Neural progenitor cell (in vitro differentiated cells): ENCODE measurements at regions not wholly inside any gene's neighbourhood (a gene's known extent, or its start where the extent isn't known, plus 50 kb on each side); places are given as distances from the start of the nearest gene placed in this dataset.

ENCODE experiments used
- DNase-seq: peaks from one replicate; pipeline ENCODE4 v3.0.0-alpha.2; 2016; ENCODE audit warnings: low spot score
- H2AFZ ChIP-seq: fragments of 200-600 bp; sonication (generic); replicated peaks from 2 replicates; pipeline ENCODE4 v1.6.1; 2016; ENCODE audit warnings: antibody characterized with exemption
- H3F3A ChIP-seq: fragments of 200-600 bp; sonication (generic); 2 replicates; pipeline ENCODE4 v1.6.1; 2016; ENCODE audit warnings: antibody characterized with exemption, low read depth
- H3K27ac ChIP-seq: fragments of 200-600 bp; sonication (generic); 2 replicates; pipeline ENCODE4 v1.5.1; 2016; ENCODE audit warnings: mild to moderate bottlenecking
- H3K27me3 ChIP-seq: fragments of 200-600 bp; sonication (generic); 2 replicates; pipeline ENCODE4 v1.6.1; 2016; ENCODE audit warnings: mild to moderate bottlenecking, moderate library complexity
- H3K36me3 ChIP-seq: fragments of 200-600 bp; sonication (generic); 2 replicates; pipeline ENCODE4 v1.5.1; 2016
- H3K4me1 ChIP-seq: fragments of 200-600 bp; sonication (generic); 2 replicates; pipeline ENCODE4 v1.6.1; 2016; ENCODE audit warnings: mixed run types
- H3K4me2 ChIP-seq: fragments of 200-600 bp; sonication (generic); 2 replicates; pipeline ENCODE4 v1.6.1; 2016
- H3K4me3 ChIP-seq: fragments of 200-600 bp; sonication (generic); 2 replicates; pipeline ENCODE4 v1.5.1; 2016
- H3K79me2 ChIP-seq: fragments of 200-600 bp; sonication (generic); 2 replicates; pipeline ENCODE4 v1.6.1; 2016; ENCODE audit warnings: low read depth
- H3K9ac ChIP-seq: fragments of 200-600 bp; sonication (generic); 2 replicates; pipeline ENCODE4 v1.6.1; 2016
- H3K9me3 ChIP-seq: fragments of 200-600 bp; sonication (generic); 2 replicates; pipeline ENCODE4 v1.5.1; 2016; ENCODE audit warnings: low read depth
- H4K20me1 ChIP-seq: fragments of 200-600 bp; sonication (generic); 2 replicates; pipeline ENCODE4 v1.6.1; 2016; ENCODE audit warnings: low read depth
- H3K27ac Mint-ChIP-seq: 3 replicates; pipeline ENCODE4 v1.8.0; 2021; ENCODE audit warnings: mixed read lengths
- H3K27me3 Mint-ChIP-seq: 2 replicates; pipeline ENCODE4 v1.8.0; 2022; ENCODE audit warnings: low read depth, mild to moderate bottlenecking, inconsistent platforms, moderate library complexity, mixed read lengths; ENCODE audit not compliant: insufficient read depth
- H3K36me3 Mint-ChIP-seq: 3 replicates; pipeline ENCODE4 v1.8.0; 2021; ENCODE audit warnings: mixed read lengths
- H3K4me1 Mint-ChIP-seq: 3 replicates; pipeline ENCODE4 v1.8.0; 2021; ENCODE audit warnings: mixed read lengths
- H3K4me3 Mint-ChIP-seq: 3 replicates; pipeline ENCODE4 v1.8.0; 2021; ENCODE audit warnings: mild to moderate bottlenecking, moderate library complexity, mixed read lengths
- H3K9me3 Mint-ChIP-seq: 3 replicates; pipeline ENCODE4 v1.8.0; 2020; ENCODE audit warnings: mixed read lengths
- CTCF ChIP-seq: fragments of 200-600 bp; sonication (generic); IDR thresholded peaks from 2 replicates; pipeline ENCODE4 v1.5.1; 2017; ENCODE audit warnings: antibody characterized with exemption, mild to moderate bottlenecking
- EZH2 ChIP-seq: fragments of 200-600 bp; sonication (generic); IDR thresholded peaks from 2 replicates; pipeline ENCODE4 v1.6.1; 2017; ENCODE audit warnings: antibody characterized with exemption, mild to moderate bottlenecking, moderate library complexity
- EZH2phosphoT487 ChIP-seq: fragments of 200-600 bp; sonication (generic); IDR thresholded peaks from 2 replicates; pipeline ENCODE4 v1.6.1; 2017; ENCODE audit warnings: antibody characterized with exemption

- no peaks in the 10 kb centered on the region for H3K9me3 Mint-ChIP-seq
- Histone ChIP-seq H3K36me3 (no peaks in the 10 kb centered on the region), H3K4me3 (no peak overlapping the region), H3K79me2 (no peaks in the 10 kb centered on the region), H3K9me3 (no peaks in the 10 kb centered on the region), H3K27me3 (no peaks in the 10 kb centered on the region), H3K4me2 (no peak overlapping the region), H3K27ac (no peak overlapping the region), H3F3A (no peaks in the 10 kb centered on the region), H3K4me1 (no peaks in the 10 kb centered on the region), H2AFZ (no peak overlapping the region), H4K20me1 (no peaks in the 10 kb centered on the region), H3K9ac (no peak overlapping the region)
- H3K27ac Mint-ChIP-seq = no peak overlapping the region
- TF ChIP-seq EZH2 (no peak), EZH2phosphoT487 (no peak), CTCF (no peak)
- no peak overlapping the region for H3K4me3 Mint-ChIP-seq
- no peaks in the 10 kb centered on the region for H3K36me3 Mint-ChIP-seq
- no peak for DNase-seq
- H3K27me3 Mint-ChIP-seq = peaks cover 2% of the 10 kb centered on the region
- H3K4me1 Mint-ChIP-seq = no peaks in the 10 kb centered on the region
Measured at GRCh38 chr13:65653613-65654012, 1576.5 kb downstream of the PCDH9 start.

- Histone ChIP-seq H3K27me3 (no peaks in the 10 kb centered on the region), H3K36me3 (no peaks in the 10 kb centered on the region), H3K27ac (no peak overlapping the region), H3K9me3 (no peaks in the 10 kb centered on the region), H3F3A (no peaks in the 10 kb centered on the region), H4K20me1 (no peaks in the 10 kb centered on the region), H2AFZ (no peak overlapping the region), H3K4me1 (no peaks in the 10 kb centered on the region), H3K79me2 (no peaks in the 10 kb centered on the region), H3K4me2 (no peak overlapping the region), H3K9ac (no peak overlapping the region), H3K4me3 (no peak overlapping the region)
- Mint-ChIP-seq H3K27ac (no peak overlapping the region), H3K27me3 (peaks cover 2% of the 10 kb centered on the region), H3K4me3 (no peak overlapping the region), H3K4me1 (no peaks in the 10 kb centered on the region), H3K9me3 (no peaks in the 10 kb centered on the region), H3K36me3 (no peaks in the 10 kb centered on the region)
- TF ChIP-seq EZH2 (no peak), CTCF (no peak), EZH2phosphoT487 (no peak)
- no peak for DNase-seq
Measured at GRCh38 chr13:65650321-65650720, 1579.8 kb downstream of the PCDH9 start.

GRCh38 chr13:65642996-65643395 lies 1587.1 kb downstream of the PCDH9 start:
- no peak overlapping the region for H3K9ac ChIP-seq
- H3K4me3 Mint-ChIP-seq = no peak overlapping the region
- H3K4me1 Mint-ChIP-seq = no peaks in the 10 kb centered on the region
- no peaks in the 10 kb centered on the region for H4K20me1 ChIP-seq
- no peaks in the 10 kb centered on the region for H3K9me3 Mint-ChIP-seq
- no peak for DNase-seq
- H3K27ac Mint-ChIP-seq = no peak overlapping the region
- no peaks in the 10 kb centered on the region for H3K36me3 ChIP-seq
- H3K36me3 Mint-ChIP-seq = no peaks in the 10 kb centered on the region
- no peak overlapping the region for H3K27ac ChIP-seq
- H3K4me3 ChIP-seq = no peak overlapping the region
- H3K27me3 ChIP-seq = no peaks in the 10 kb centered on the region
- TF ChIP-seq EZH2 = no peak
- TF ChIP-seq EZH2phosphoT487 = no peak
- no peak for TF ChIP-seq CTCF
- H2AFZ ChIP-seq = peak overlapping the region; percentile 77
- H3K79me2 ChIP-seq = no peaks in the 10 kb centered on the region
- no peaks in the 10 kb centered on the region for H3K4me1 ChIP-seq
- H3K4me2 ChIP-seq = no peak overlapping the region
- H3F3A ChIP-seq = no peaks in the 10 kb centered on the region
- no peaks in the 10 kb centered on the region for H3K9me3 ChIP-seq
- no peaks in the 10 kb centered on the region for H3K27me3 Mint-ChIP-seq

- Mint-ChIP-seq H3K4me3 (no peak overlapping the region), H3K27ac (no peak overlapping the region), H3K27me3 (no peaks in the 10 kb centered on the region), H3K36me3 (no peaks in the 10 kb centered on the region), H3K4me1 (no peaks in the 10 kb centered on the region), H3K9me3 (no peaks in the 10 kb centered on the region)
- Histone ChIP-seq H2AFZ (peak overlapping the region; percentile 77), H3K27ac (no peak overlapping the region), H3K4me2 (no peak overlapping the region), H3K4me1 (no peaks in the 10 kb centered on the region), H3K9me3 (no peaks in the 10 kb centered on the region), H3K4me3 (no peak overlapping the region), H3F3A (no peaks in the 10 kb centered on the region), H3K79me2 (no peaks in the 10 kb centered on the region), H3K27me3 (no peaks in the 10 kb centered on the region), H3K9ac (no peak overlapping the region), H3K36me3 (no peaks in the 10 kb centered on the region), H4K20me1 (no peaks in the 10 kb centered on the region)
- no peak for DNase-seq
- TF ChIP-seq CTCF (no peak), EZH2 (no peak), EZH2phosphoT487 (no peak)
Measured at GRCh38 chr13:65642301-65642700, 1587.8 kb downstream of the PCDH9 start.
